ENCODE measurements at regions not wholly inside any gene's neighbourhood (a gene's known extent, or its start where the extent isn't known, plus 50 kb on each side); places are given as distances from the start of the nearest gene placed in this dataset.

DNA sequence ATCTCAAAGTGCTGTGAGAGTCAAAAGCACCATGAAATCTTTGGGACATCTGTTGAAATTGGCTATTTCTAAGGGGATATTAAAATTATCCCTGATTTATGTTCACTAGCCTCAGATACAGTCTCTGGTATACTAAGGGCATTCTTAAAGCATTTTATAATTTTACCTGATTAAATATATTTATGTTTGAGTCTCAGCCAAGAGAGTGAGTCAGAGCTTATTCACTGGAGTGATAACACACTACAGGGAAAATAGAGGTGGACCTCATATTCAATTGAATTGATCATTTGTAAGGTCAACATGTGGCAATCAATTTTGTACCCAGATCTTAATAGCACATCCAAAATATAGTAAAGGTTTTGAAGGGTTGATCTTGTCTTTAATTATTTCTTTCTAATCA lies 733.6 kb downstream of the EPHA3 start:
- TF ChIP-seq CTCF (conservative IDR thresholded peaks at IDR 0.05), result no peak
- H3K4me3 ChIP-seq (ENCODE audit: low read length), result no peak overlapping the region
- no peaks in the 10 kb centered on the region for H3K27me3 ChIP-seq (ENCODE audit: control insufficient read depth, insufficient read depth, low read length, poor library complexity, severe bottlenecking)
- no peaks in the 10 kb centered on the region for H3K36me3 Mint-ChIP-seq (ENCODE audit: low read depth)
- H3K4me1 ChIP-seq (ENCODE audit: control insufficient read depth, insufficient read depth, low read length), result no peaks in the 10 kb centered on the region
- H3K27me3 Mint-ChIP-seq (ENCODE audit: insufficient read depth), result no peaks in the 10 kb centered on the region
- no peak overlapping the region for H3K9ac ChIP-seq (ENCODE audit: extremely low read depth, low read length, poor library complexity, severe bottlenecking)
- H3K36me3 ChIP-seq (ENCODE audit: control insufficient read depth, insufficient read depth, low read length), result no peaks in the 10 kb centered on the region
- no peak overlapping the region for H3K27ac Mint-ChIP-seq
- H3K9me3 Mint-ChIP-seq, result peaks cover 6% of the 10 kb centered on the region
- no peak for DNase-seq
- H3K4me1 Mint-ChIP-seq, result no peaks in the 10 kb centered on the region
- H3K27ac ChIP-seq (ENCODE audit: low read depth, low read length), result no peak overlapping the region
- no peak overlapping the region for H3K4me3 Mint-ChIP-seq
- H3K9me3 ChIP-seq (ENCODE audit: control insufficient read depth, low read length), result no peaks in the 10 kb centered on the region

- no peak overlapping the region for H3K27ac ChIP-seq (ENCODE audit: low read depth, low read length)
- no peak overlapping the region for H3K4me3 ChIP-seq (ENCODE audit: low read length)
- no peaks in the 10 kb centered on the region for H3K4me1 ChIP-seq (ENCODE audit: control insufficient read depth, insufficient read depth, low read length)
- Mint-ChIP-seq H3K4me3 (no peak overlapping the region), H3K27ac (no peak overlapping the region), H3K9me3 (peaks cover 5% of the 10 kb centered on the region), H3K4me1 (no peaks in the 10 kb centered on the region), H3K27me3 (ENCODE audit: insufficient read depth) (no peaks in the 10 kb centered on the region), H3K36me3 (ENCODE audit: low read depth) (no peaks in the 10 kb centered on the region)
- 80% methylated on average over 1 of the region's 1 CpG; no CpG with 5 or more reads in 1 of the 2 experiments for WGBS, 2 experiments (ENCODE audit: insufficient coverage in 1 of 2, insufficient read length in 1 of 2)
- no peak overlapping the region for H3K9ac ChIP-seq (ENCODE audit: extremely low read depth, low read length, poor library complexity, severe bottlenecking)
- H3K27me3 ChIP-seq (ENCODE audit: control insufficient read depth, insufficient read depth, low read length, poor library complexity, severe bottlenecking), result no peaks in the 10 kb centered on the region
- no peaks in the 10 kb centered on the region for H3K9me3 ChIP-seq (ENCODE audit: control insufficient read depth, low read length)
- no peak for DNase-seq
- TF ChIP-seq CTCF (conservative IDR thresholded peaks at IDR 0.05), result no peak
- no peaks in the 10 kb centered on the region for H3K36me3 ChIP-seq (ENCODE audit: control insufficient read depth, insufficient read depth, low read length)
Measured at GRCh38 chr3:89845053-89845452, 737.6 kb downstream of the EPHA3 start.

DNA sequence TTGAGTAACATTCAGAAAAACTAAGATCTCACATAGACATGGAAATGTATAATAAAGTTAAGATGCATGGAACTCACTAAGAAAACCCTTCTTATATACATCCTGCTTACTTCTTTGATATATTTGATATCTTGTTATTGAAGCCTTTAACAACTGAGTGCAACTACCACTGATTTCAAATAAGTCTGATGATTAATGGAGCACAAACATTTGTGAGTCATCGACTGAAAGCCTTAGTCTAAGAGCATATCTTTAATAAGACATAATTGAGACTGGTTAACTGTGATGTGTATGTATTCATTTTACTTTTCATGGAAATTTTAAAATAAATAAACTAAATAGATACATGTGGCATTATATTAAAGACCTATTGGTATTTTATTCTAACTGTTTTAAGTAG lies 740.5 kb downstream of the EPHA3 start:
- DNase-seq, result no peak
- H3K4me1 ChIP-seq (ENCODE audit: control insufficient read depth, insufficient read depth, low read length), result no peaks in the 10 kb centered on the region
- no peak overlapping the region for H3K27ac ChIP-seq (ENCODE audit: low read depth, low read length)
- no peaks in the 10 kb centered on the region for H3K27me3 ChIP-seq (ENCODE audit: control insufficient read depth, insufficient read depth, low read length, poor library complexity, severe bottlenecking)
- H3K9ac ChIP-seq (ENCODE audit: extremely low read depth, low read length, poor library complexity, severe bottlenecking), result no peak overlapping the region
- Mint-ChIP-seq H3K27ac (no peak overlapping the region), H3K9me3 (peaks cover 5% of the 10 kb centered on the region), H3K27me3 (ENCODE audit: insufficient read depth) (no peaks in the 10 kb centered on the region), H3K4me1 (peaks cover 10% of the 10 kb centered on the region), H3K4me3 (no peak overlapping the region), H3K36me3 (ENCODE audit: low read depth) (no peaks in the 10 kb centered on the region)
- no peak overlapping the region for H3K4me3 ChIP-seq (ENCODE audit: low read length)
- TF ChIP-seq CTCF (conservative IDR thresholded peaks at IDR 0.05), result no peak
- WGBS, 2 experiments (ENCODE audit: insufficient coverage in 1 of 2, insufficient read length in 1 of 2), result 86% methylated on average over 1 of the region's 1 CpG; no CpG with 5 or more reads in 1 of the 2 experiments
- H3K9me3 ChIP-seq (ENCODE audit: control insufficient read depth, low read length), result no peaks in the 10 kb centered on the region
- no peaks in the 10 kb centered on the region for H3K36me3 ChIP-seq (ENCODE audit: control insufficient read depth, insufficient read depth, low read length)
